ENCODE measurements at regions not wholly inside any gene's neighbourhood (a gene's known extent, or its start where the extent isn't known, plus 50 kb on each side); places are given as distances from the start of the nearest gene placed in this dataset.

DNA sequence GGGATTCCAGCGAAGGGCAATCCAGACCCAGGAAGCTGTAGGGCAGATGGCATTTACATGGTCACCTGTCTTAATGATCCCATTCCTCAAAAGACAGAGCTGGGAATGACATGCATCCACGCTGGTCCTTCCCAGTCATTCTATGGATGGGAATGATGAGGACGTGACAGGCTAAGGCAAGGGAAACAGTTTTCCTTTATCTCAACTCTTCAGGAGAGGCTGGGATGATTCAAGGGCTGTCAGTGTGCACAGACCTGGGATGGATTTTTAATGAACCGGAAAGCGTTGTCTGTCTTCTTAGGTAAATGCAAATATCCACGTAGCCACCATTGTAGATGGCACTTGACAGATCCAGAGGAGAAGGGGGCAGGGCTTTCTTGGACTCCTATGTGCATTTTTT is 483.2 kb upstream of the EEF2KMT start:
- H3K4me3 Mint-ChIP-seq = no peak overlapping the region
- POLR2A ChIA-PET = no interaction called here
- no peaks in the 10 kb centered on the region for H3K36me3 Mint-ChIP-seq
- Histone ChIP-seq H3K27ac (ENCODE audit: low read depth, low read length) (no peak overlapping the region), H3K4me1 (ENCODE audit: insufficient read depth, low read length) (no peaks in the 10 kb centered on the region), H3K4me3 (ENCODE audit: low read length) (no peak overlapping the region), H3K27me3 (ENCODE audit: insufficient read depth, low read length, poor library complexity, severe bottlenecking) (no peaks in the 10 kb centered on the region), H3K9me3 (ENCODE audit: low read length) (no peaks in the 10 kb centered on the region), H3K36me3 (ENCODE audit: insufficient read depth, low read length) (no peaks in the 10 kb centered on the region)
- H3K27ac Mint-ChIP-seq = no peak overlapping the region
- no peak for DNase-seq
- no peaks in the 10 kb centered on the region for H3K4me1 Mint-ChIP-seq
- CTCF ChIA-PET = no interaction called here
- H3K9me3 Mint-ChIP-seq = peaks cover 0 to 3% (median 0%) of the 10 kb centered on the region in 5 donors
- peaks cover 0 to 4% of the 10 kb centered on the region in 2 donors for H3K27me3 Mint-ChIP-seq

DNA sequence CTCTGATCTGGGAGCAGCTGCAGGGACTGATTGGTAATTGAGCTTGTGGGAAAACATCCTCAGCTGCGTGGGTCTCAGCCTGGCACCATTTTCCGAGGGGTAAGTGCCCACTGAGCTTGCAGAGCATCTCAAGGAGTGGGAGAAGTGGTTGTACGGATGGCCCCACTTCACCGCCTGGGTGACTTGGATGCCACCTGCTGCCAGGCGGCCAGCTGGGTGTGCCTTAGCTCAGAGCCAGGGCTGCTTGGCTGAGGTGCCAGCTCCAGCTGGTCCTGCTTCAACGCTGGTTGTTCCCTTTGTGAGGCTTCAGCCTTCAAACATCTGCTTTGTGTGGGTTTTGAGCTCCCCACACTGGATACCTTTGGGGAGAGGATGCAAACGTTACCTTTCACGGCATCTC is 482.7 kb upstream of the EEF2KMT start:
- H3K4me1 Mint-ChIP-seq = no peaks in the 10 kb centered on the region
- no peaks in the 10 kb centered on the region for H3K4me1 ChIP-seq (ENCODE audit: insufficient read depth, low read length)
- no peak for DNase-seq
- H3K27ac Mint-ChIP-seq = no peak overlapping the region
- no peaks in the 10 kb centered on the region for H3K9me3 ChIP-seq (ENCODE audit: low read length)
- peaks cover 0 to 3% (median 0%) of the 10 kb centered on the region in 5 donors for H3K9me3 Mint-ChIP-seq
- H3K36me3 ChIP-seq (ENCODE audit: insufficient read depth, low read length) = no peaks in the 10 kb centered on the region
- peaks cover 0 to 4% of the 10 kb centered on the region in 2 donors for H3K27me3 Mint-ChIP-seq
- no peaks in the 10 kb centered on the region for H3K27me3 ChIP-seq (ENCODE audit: insufficient read depth, low read length, poor library complexity, severe bottlenecking)
- POLR2A ChIA-PET = no interaction called here
- H3K36me3 Mint-ChIP-seq = no peaks in the 10 kb centered on the region
- CTCF ChIA-PET = no interaction called here
- H3K27ac ChIP-seq (ENCODE audit: low read depth, low read length) = no peak overlapping the region
- no peak overlapping the region for H3K4me3 ChIP-seq (ENCODE audit: low read length)
- H3K4me3 Mint-ChIP-seq = no peak overlapping the region

DNA sequence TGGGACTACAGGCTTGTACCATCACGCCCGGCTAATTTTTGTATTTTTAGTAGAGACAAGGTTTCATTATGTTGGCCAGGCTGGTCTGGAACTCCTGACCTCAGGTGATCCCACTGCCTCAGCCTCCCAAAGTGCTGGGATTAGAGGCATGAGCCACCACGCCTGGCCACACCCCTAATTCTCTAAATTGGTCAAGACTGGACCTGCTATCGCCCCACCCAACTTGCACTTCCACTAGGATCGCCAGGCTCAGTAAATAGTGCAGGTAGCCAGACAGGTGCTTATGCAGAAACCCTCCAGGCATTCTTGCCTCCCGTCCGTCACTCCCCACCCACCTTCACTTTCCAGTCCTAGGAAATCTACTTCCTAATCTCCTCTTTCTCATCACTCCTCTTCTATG is 481.4 kb upstream of the EEF2KMT start:
- Histone ChIP-seq H3K9me3 (ENCODE audit: low read length) (no peaks in the 10 kb centered on the region), H3K4me1 (ENCODE audit: insufficient read depth, low read length) (no peaks in the 10 kb centered on the region), H3K27ac (ENCODE audit: low read depth, low read length) (no peak overlapping the region), H3K36me3 (ENCODE audit: insufficient read depth, low read length) (no peaks in the 10 kb centered on the region), H3K4me3 (ENCODE audit: low read length) (no peak overlapping the region), H3K27me3 (ENCODE audit: insufficient read depth, low read length, poor library complexity, severe bottlenecking) (no peaks in the 10 kb centered on the region)
- no peak overlapping the region for H3K27ac Mint-ChIP-seq
- POLR2A ChIA-PET = no interaction called here
- peaks cover 0 to 3% (median 0%) of the 10 kb centered on the region in 5 donors for H3K9me3 Mint-ChIP-seq
- no peaks in the 10 kb centered on the region for H3K4me1 Mint-ChIP-seq
- peaks cover 0 to 5% of the 10 kb centered on the region in 2 donors for H3K27me3 Mint-ChIP-seq
- no peak for DNase-seq
- no peak overlapping the region for H3K4me3 Mint-ChIP-seq
- no peaks in the 10 kb centered on the region for H3K36me3 Mint-ChIP-seq
- CTCF ChIA-PET = no interaction called here

DNA sequence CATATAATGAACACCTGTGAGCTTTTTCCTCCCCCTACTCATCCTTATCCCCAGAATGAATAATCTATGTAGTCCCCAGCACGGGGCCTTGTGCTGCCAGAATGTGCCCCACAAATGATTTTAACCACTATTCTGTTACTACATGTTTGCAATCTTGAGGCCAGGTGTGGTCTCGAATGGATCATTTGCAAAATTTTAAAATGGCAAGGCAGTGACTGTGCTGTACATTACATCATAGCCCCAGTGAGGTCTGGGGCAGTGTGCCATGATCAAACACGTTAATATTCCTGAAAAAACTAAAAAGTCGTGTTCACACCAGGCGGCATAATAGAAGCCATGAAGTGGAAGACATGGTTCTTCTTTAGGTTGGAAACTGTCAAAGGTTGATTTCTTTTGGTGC is 479.9 kb upstream of the EEF2KMT start:
- Mint-ChIP-seq H3K4me1 (no peaks in the 10 kb centered on the region), H3K27ac (no peak overlapping the region), H3K4me3 (no peak overlapping the region), H3K9me3 (peaks cover 0 to 3% (median 3%) of the 10 kb centered on the region in 5 donors), H3K36me3 (no peaks in the 10 kb centered on the region), H3K27me3 (peaks cover 0 to 5% of the 10 kb centered on the region in 2 donors)
- Histone ChIP-seq H3K27ac (ENCODE audit: low read depth, low read length) (no peak overlapping the region), H3K4me1 (ENCODE audit: insufficient read depth, low read length) (no peaks in the 10 kb centered on the region), H3K9me3 (ENCODE audit: low read length) (no peaks in the 10 kb centered on the region), H3K4me3 (ENCODE audit: low read length) (no peak overlapping the region), H3K36me3 (ENCODE audit: insufficient read depth, low read length) (no peaks in the 10 kb centered on the region), H3K27me3 (ENCODE audit: insufficient read depth, low read length, poor library complexity, severe bottlenecking) (no peaks in the 10 kb centered on the region)
- POLR2A ChIA-PET = no interaction called here
- DNase-seq = no peak
- CTCF ChIA-PET = no interaction called here

DNA sequence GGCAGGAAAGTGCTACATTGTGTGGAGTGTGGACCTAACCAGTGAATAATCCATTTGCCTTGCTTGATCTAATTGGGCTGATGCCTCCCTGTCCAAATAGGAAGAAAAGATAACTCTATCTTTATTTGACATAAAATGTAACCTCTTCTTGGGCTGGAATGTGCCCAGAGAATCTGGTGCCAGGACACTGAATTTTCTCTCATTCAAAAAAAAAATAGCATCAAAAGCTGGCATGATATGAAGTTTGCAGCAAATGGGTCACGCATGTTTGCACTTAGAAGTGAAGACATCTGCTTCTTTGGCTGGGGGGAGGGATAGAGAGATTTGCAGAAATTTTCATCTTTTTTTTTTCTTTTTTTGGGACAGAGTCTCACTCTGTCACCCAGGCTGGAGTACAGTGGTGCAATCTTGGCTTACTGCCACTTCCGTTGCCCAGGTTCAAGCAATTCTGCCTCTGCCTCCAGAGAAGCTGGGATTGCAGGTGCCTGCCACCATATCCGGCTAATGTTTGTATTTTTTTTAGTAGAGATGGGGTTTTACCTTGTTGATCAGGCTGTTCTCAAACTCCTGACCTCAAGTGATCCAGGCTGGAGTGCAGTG is 478.2 kb upstream of the EEF2KMT start:
- H3K4me3 Mint-ChIP-seq = no peak overlapping the region
- H3K9me3 ChIP-seq (ENCODE audit: low read length) = no peaks in the 10 kb centered on the region
- H3K36me3 ChIP-seq (ENCODE audit: insufficient read depth, low read length) = no peaks in the 10 kb centered on the region
- no peak overlapping the region for H3K27ac ChIP-seq (ENCODE audit: low read depth, low read length)
- no peaks in the 10 kb centered on the region for H3K27me3 ChIP-seq (ENCODE audit: insufficient read depth, low read length, poor library complexity, severe bottlenecking)
- no peaks in the 10 kb centered on the region for H3K36me3 Mint-ChIP-seq
- CTCF ChIA-PET = no interaction called here
- H3K4me1 Mint-ChIP-seq = no peaks in the 10 kb centered on the region
- POLR2A ChIA-PET = no interaction called here
- peaks cover 0 to 10% (median 3%) of the 10 kb centered on the region in 5 donors for H3K9me3 Mint-ChIP-seq
- H3K27ac Mint-ChIP-seq = no peak overlapping the region
- H3K27me3 Mint-ChIP-seq = peaks cover 0 to 5% of the 10 kb centered on the region in 2 donors
- H3K4me3 ChIP-seq (ENCODE audit: low read length) = no peak overlapping the region
- no peak for DNase-seq
- no peaks in the 10 kb centered on the region for H3K4me1 ChIP-seq (ENCODE audit: insufficient read depth, low read length)

DNA sequence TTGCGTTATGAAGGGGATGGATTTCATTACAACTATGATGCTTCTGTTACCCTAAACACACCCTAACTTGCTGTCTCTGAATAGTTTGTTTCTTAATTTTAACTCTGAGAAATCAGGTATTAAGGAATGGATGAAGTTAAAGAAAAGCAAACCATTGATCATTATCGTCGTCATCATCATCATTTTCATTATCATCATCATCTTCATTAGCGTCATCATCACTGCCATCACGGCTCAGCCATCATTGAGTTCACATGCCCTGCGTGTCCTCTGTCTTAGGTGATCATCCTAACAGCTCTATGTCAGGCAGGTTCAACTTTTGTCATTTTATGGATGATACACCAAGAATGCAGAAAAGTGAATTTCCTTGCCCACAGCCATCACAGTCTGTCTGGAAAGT is 477.5 kb upstream of the EEF2KMT start:
- Histone ChIP-seq H3K27ac (ENCODE audit: low read depth, low read length) (no peak overlapping the region), H3K4me3 (ENCODE audit: low read length) (no peak overlapping the region), H3K36me3 (ENCODE audit: insufficient read depth, low read length) (no peaks in the 10 kb centered on the region), H3K4me1 (ENCODE audit: insufficient read depth, low read length) (no peaks in the 10 kb centered on the region), H3K9me3 (ENCODE audit: low read length) (no peaks in the 10 kb centered on the region), H3K27me3 (ENCODE audit: insufficient read depth, low read length, poor library complexity, severe bottlenecking) (no peaks in the 10 kb centered on the region)
- DNase-seq = no peak
- Mint-ChIP-seq H3K4me1 (no peaks in the 10 kb centered on the region), H3K9me3 (peaks cover 0 to 10% (median 3%) of the 10 kb centered on the region in 5 donors), H3K4me3 (no peak overlapping the region), H3K27me3 (peaks cover 0 to 5% of the 10 kb centered on the region in 2 donors), H3K36me3 (no peaks in the 10 kb centered on the region), H3K27ac (no peak overlapping the region)
- ChIA-PET CTCF (no interaction called here), POLR2A (no interaction called here)

DNA sequence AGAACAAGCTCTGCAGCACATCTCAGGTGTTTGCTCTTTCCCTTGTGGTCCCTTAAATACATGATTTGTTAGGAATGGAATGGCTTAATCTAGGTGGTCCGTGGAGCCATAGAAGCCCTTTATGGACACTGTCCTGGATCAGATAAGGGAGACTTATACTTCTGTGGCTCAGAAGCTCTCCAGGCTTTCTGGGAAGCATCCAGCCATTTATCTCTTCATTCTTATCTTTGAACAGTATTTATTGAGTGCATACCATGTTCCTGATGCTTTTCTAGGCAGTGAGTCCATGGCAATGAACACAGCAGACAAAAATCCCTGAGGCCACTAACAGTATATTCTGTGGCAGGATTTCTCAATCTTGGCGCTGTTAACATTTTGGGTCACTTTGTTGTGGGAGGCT is 474.5 kb upstream of the EEF2KMT start:
- Mint-ChIP-seq H3K27me3 (peaks cover 0 to 1% of the 10 kb centered on the region in 2 donors), H3K4me1 (no peaks in the 10 kb centered on the region), H3K36me3 (no peaks in the 10 kb centered on the region), H3K9me3 (peaks cover 0 to 15% (median 3%) of the 10 kb centered on the region in 5 donors), H3K27ac (no peak overlapping the region), H3K4me3 (no peak overlapping the region)
- no peaks in the 10 kb centered on the region for H3K36me3 ChIP-seq (ENCODE audit: insufficient read depth, low read length)
- H3K27ac ChIP-seq (ENCODE audit: low read depth, low read length) = no peak overlapping the region
- H3K4me3 ChIP-seq (ENCODE audit: low read length) = no peak overlapping the region
- H3K9me3 ChIP-seq (ENCODE audit: low read length) = no peaks in the 10 kb centered on the region
- CTCF ChIA-PET = no interaction called here
- DNase-seq = no peak
- POLR2A ChIA-PET = no interaction called here
- H3K4me1 ChIP-seq (ENCODE audit: insufficient read depth, low read length) = no peaks in the 10 kb centered on the region
- no peaks in the 10 kb centered on the region for H3K27me3 ChIP-seq (ENCODE audit: insufficient read depth, low read length, poor library complexity, severe bottlenecking)

DNA sequence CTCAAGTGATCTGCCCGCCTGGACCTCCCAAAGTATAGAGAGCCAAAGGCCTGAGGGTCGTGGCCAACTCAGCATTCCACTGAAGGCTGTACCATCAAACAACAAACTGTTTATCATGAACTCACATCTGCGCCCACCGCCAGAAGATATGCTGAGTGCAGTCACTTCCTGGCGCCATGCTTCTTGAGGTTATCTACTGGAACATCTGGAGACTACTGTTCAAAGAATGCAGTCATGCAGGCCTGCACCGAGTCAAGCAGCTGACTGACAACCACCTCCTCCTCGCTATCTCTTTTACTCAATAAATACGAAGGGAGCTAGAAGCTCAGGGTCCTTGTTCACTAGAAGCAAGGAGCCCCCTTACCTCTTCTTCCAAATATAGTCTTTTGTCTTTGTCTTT is 473.9 kb upstream of the EEF2KMT start:
- Mint-ChIP-seq H3K9me3 (peaks cover 0 to 15% (median 3%) of the 10 kb centered on the region in 5 donors), H3K27ac (no peak overlapping the region), H3K4me1 (no peaks in the 10 kb centered on the region), H3K4me3 (no peak overlapping the region), H3K36me3 (no peaks in the 10 kb centered on the region), H3K27me3 (peaks cover 0 to 1% of the 10 kb centered on the region in 2 donors)
- no peak overlapping the region for H3K4me3 ChIP-seq (ENCODE audit: low read length)
- ChIA-PET CTCF (no interaction called here), POLR2A (no interaction called here)
- H3K4me1 ChIP-seq (ENCODE audit: insufficient read depth, low read length) = no peaks in the 10 kb centered on the region
- H3K9me3 ChIP-seq (ENCODE audit: low read length) = no peaks in the 10 kb centered on the region
- H3K36me3 ChIP-seq (ENCODE audit: insufficient read depth, low read length) = no peaks in the 10 kb centered on the region
- DNase-seq = no peak
- H3K27ac ChIP-seq (ENCODE audit: low read depth, low read length) = no peak overlapping the region
- H3K27me3 ChIP-seq (ENCODE audit: insufficient read depth, low read length, poor library complexity, severe bottlenecking) = no peaks in the 10 kb centered on the region

DNA sequence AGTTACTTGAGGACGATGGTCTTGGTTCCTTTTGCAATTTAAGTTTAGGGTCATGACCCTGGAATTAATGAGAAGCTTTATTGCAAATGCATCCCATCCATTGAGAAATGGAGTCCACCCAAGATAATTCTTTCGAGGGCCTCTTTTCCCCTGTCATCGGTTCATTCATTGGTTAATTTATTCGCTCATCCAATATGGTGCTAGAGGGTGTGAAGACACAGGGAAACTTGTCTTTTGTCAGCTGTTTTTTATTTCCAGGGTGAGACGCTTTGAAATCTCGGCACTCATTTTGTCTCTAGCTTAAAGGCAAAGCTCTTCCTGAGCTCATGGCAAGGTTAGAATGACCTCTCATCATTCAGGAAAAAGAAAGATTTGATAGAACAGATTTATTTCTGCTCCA is 464.2 kb upstream of the EEF2KMT start:
- peaks cover 0 to 2% (median 0%) of the 10 kb centered on the region in 3 donors for H3K36me3 Mint-ChIP-seq
- no peak overlapping the region for H3K27ac Mint-ChIP-seq
- no peaks in the 10 kb centered on the region for H3K36me3 ChIP-seq (ENCODE audit: insufficient read depth, low read length)
- H3K27me3 Mint-ChIP-seq = no peaks in the 10 kb centered on the region
- no peaks in the 10 kb centered on the region for H3K4me1 Mint-ChIP-seq
- H3K4me3 ChIP-seq (ENCODE audit: low read length) = no peak overlapping the region
- DNase-seq = no peak
- ChIA-PET POLR2A (no interaction called here), CTCF (no interaction called here)
- no peaks in the 10 kb centered on the region for H3K27me3 ChIP-seq (ENCODE audit: insufficient read depth, low read length, poor library complexity, severe bottlenecking)
- H3K27ac ChIP-seq (ENCODE audit: low read depth, low read length) = no peak overlapping the region
- no peaks in the 10 kb centered on the region for H3K4me1 ChIP-seq (ENCODE audit: insufficient read depth, low read length)
- no peak overlapping the region for H3K4me3 Mint-ChIP-seq
- H3K9me3 ChIP-seq (ENCODE audit: low read length) = no peaks in the 10 kb centered on the region
- peaks cover 7 to 13% (median 8%) of the 10 kb centered on the region in 5 donors for H3K9me3 Mint-ChIP-seq
